PFSK-1 (cell line): ENCODE measurements at regions not wholly inside any gene's neighbourhood (a gene's known extent, or its start where the extent isn't known, plus 50 kb on each side); places are given as distances from the start of the nearest gene placed in this dataset.

Experiments used
- FOXP2 ChIP-seq: optimal IDR thresholded peaks from 2 replicates; pipeline ENCODE3; 2011; ENCODE audit warnings: borderline replicate concordance, control low read depth, inconsistent platforms; ENCODE audit not compliant: insufficient read depth; ENCODE audit errors: extremely low read length, extremely low read depth
- POLR2AphosphoS5 ChIP-seq: IDR thresholded peaks from 2 replicates; pipeline ENCODE4 v1.6.1; 2012; ENCODE audit warnings: low read depth, mild to moderate bottlenecking, control low read depth, low read length, moderate library complexity
- SIN3A ChIP-seq: IDR thresholded peaks from 2 replicates; pipeline ENCODE4 v1.6.1; 2012; ENCODE audit warnings: mild to moderate bottlenecking, low read length, moderate library complexity, borderline replicate concordance; ENCODE audit not compliant: insufficient read depth
- TAF1 ChIP-seq: IDR thresholded peaks from 2 replicates; pipeline ENCODE4 v1.6.1; 2012; ENCODE audit warnings: low read length, control low read depth, borderline replicate concordance; ENCODE audit not compliant: insufficient read depth
- TF ChIP-seq, protein P1 (sequence below), 2 experiments: IDR thresholded peaks; 2 replicates each; pipeline versions ENCODE4 v1.6.1 to v1.8.0; 2011 to 2012; ENCODE audit warnings: low read depth in 2 of 2, low read length in 2 of 2, control low read depth in 1 of 2, inconsistent platforms in 1 of 2, mild to moderate bottlenecking in 1 of 2, moderate library complexity in 1 of 2; ENCODE audit not compliant: insufficient read depth in 1 of 2

DNA sequence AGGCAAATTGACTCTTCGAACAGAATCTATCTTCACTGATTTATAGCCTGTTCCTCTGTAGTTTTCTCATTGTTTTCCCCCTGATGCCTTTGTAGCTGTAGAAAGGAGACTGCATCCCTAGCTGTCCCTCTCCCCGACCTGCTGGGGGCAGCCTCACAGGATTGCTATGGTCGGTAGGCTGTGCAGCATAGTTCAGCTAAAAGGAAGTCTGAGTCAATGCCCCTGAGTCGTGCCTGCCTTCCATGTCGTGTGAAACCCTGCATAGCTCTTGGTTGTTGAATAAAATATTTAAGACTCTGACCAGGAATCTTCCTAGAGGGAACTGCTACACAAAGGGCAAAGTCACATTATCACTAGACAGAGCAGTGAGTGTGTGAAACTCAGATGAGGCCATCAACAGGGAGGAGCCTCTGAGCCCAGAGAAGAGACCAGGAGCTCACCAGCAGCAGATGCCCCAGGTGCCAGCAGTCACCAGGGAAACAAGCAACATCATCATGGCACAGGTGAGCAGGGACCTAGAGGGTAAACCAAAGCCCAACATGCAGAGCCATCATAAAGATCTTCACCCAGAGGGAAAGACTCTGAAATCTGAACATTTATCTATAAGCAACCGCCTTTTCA is 108.4 kb upstream of the NBEA start:
- TF ChIP-seq, protein P1, sequence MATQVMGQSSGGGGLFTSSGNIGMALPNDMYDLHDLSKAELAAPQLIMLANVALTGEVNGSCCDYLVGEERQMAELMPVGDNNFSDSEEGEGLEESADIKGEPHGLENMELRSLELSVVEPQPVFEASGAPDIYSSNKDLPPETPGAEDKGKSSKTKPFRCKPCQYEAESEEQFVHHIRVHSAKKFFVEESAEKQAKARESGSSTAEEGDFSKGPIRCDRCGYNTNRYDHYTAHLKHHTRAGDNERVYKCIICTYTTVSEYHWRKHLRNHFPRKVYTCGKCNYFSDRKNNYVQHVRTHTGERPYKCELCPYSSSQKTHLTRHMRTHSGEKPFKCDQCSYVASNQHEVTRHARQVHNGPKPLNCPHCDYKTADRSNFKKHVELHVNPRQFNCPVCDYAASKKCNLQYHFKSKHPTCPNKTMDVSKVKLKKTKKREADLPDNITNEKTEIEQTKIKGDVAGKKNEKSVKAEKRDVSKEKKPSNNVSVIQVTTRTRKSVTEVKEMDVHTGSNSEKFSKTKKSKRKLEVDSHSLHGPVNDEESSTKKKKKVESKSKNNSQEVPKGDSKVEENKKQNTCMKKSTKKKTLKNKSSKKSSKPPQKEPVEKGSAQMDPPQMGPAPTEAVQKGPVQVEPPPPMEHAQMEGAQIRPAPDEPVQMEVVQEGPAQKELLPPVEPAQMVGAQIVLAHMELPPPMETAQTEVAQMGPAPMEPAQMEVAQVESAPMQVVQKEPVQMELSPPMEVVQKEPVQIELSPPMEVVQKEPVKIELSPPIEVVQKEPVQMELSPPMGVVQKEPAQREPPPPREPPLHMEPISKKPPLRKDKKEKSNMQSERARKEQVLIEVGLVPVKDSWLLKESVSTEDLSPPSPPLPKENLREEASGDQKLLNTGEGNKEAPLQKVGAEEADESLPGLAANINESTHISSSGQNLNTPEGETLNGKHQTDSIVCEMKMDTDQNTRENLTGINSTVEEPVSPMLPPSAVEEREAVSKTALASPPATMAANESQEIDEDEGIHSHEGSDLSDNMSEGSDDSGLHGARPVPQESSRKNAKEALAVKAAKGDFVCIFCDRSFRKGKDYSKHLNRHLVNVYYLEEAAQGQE (IDR thresholded peaks at IDR 0.05; ENCODE audit: insufficient read depth in 1 of 2, low read depth in 2 of 2, low read length in 2 of 2), result no peak
- TF ChIP-seq SIN3A, result no peak
- TF ChIP-seq FOXP2, result no peak
- no peak for TF ChIP-seq TAF1
- TF ChIP-seq POLR2AphosphoS5, result no peak

DNA sequence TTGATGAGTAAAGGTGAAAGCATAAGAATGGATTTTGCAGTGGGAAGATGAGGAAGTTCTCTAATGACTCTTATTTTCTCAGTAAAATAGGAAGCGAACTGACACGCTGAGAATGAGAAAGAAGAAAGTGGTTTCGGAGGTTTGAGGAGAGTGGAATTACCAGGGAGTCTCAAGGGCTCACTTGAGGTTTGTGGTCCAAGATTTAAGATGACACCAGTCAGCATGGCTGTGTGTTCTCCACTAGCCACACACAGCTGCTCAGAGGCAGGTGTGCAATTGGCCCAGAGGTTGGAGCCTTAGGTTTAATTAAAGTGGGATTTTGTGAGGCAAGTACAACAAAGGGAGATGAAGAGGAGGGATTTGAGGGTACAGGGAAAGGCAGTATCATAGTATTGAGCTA is 99.6 kb upstream of the NBEA start:
- TF ChIP-seq FOXP2, result no peak
- no peak for TF ChIP-seq POLR2AphosphoS5
- TF ChIP-seq, protein P1 (IDR thresholded peaks at IDR 0.05; ENCODE audit: insufficient read depth in 1 of 2, low read depth in 2 of 2, low read length in 2 of 2), result no peak
- no peak for TF ChIP-seq SIN3A
- no peak for TF ChIP-seq TAF1

DNA sequence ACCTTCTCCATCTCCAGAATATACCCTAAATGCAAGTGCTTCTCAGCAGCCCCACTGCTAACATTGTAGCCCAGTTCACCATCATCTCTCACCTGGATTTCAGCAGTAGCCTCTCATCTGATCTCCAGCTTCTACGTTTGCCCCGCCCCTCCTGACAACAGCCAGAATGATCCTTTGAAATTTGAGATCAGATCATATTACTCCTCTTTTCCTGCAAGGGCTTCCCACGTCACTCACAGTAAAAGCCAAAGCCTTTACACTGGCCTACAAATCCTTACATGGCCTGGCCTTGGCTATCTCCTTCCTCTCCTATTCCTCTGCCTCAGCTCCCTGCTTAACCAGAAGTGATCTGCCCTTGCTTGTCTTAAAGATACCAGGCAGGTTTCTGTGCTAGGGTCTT is 94.3 kb upstream of the NBEA start:
- no peak for TF ChIP-seq FOXP2
- no peak for TF ChIP-seq TAF1
- TF ChIP-seq, protein P1 (IDR thresholded peaks at IDR 0.05; ENCODE audit: insufficient read depth in 1 of 2, low read depth in 2 of 2, low read length in 2 of 2), result no peak
- no peak for TF ChIP-seq POLR2AphosphoS5
- TF ChIP-seq SIN3A, result no peak

DNA sequence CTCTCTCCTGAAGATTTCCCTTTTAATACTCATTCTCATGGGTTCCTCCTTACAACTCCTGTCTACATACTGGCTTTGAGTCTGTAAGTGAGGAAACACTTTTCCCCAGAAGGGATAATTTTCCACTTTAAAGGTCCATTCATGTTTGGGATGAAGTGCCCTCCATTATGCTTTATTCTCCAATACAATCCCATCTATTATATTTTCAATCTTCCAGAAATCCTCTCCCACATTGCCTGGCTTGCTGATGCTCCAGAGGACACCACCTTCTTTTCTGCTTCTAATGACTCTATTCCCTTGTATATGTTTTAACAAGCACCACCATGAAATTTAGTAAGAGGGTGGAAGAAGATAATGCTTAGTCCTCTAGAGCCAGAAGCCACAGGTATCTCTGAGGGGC is 92.7 kb upstream of the NBEA start:
- no peak for TF ChIP-seq POLR2AphosphoS5
- TF ChIP-seq, protein P1 (IDR thresholded peaks at IDR 0.05; ENCODE audit: insufficient read depth in 1 of 2, low read depth in 2 of 2, low read length in 2 of 2), result no peak
- TF ChIP-seq TAF1, result no peak
- TF ChIP-seq SIN3A, result no peak
- no peak for TF ChIP-seq FOXP2
